H9 (cell line): ENCODE measurements at regions not wholly inside any gene's neighbourhood (a gene's known extent, or its start where the extent isn't known, plus 50 kb on each side); places are given as distances from the start of the nearest gene placed in this dataset.

Experiments
- DNase-seq: peaks from one replicate; pipeline ENCODE4 v3.0.0-alpha.2; 2017
- H2AFZ ChIP-seq: one replicate; pipeline ENCODE4 v1.6.1; 2013; ENCODE audit warnings: mild to moderate bottlenecking, low read length, control low read depth, moderate library complexity
- H2AK5ac ChIP-seq: 2 replicates; pipeline ENCODE4 v1.6.1; 2013; ENCODE audit warnings: low read length, control low read depth, mixed read lengths; ENCODE audit not compliant: insufficient read length
- H2BK120ac ChIP-seq: one replicate; pipeline ENCODE4 v1.6.1; 2013; ENCODE audit warnings: low read depth, mild to moderate bottlenecking, low read length, control low read depth, inconsistent platforms; ENCODE audit not compliant: poor library complexity, severe bottlenecking
- H2BK12ac ChIP-seq: 2 replicates; pipeline ENCODE4 v1.6.1; 2013; ENCODE audit warnings: low read length, control low read depth, mixed read lengths, low read depth; ENCODE audit not compliant: insufficient read length
- H2BK15ac ChIP-seq: 2 replicates; pipeline ENCODE4 v1.6.1; 2013; ENCODE audit warnings: low read depth, low read length, control low read depth
- H2BK20ac ChIP-seq: one replicate; pipeline ENCODE4 v1.6.1; 2013; ENCODE audit warnings: low read depth, mild to moderate bottlenecking, low read length, control low read depth, inconsistent platforms; ENCODE audit not compliant: poor library complexity, severe bottlenecking
- H2BK5ac ChIP-seq: 2 replicates; pipeline ENCODE4 v1.6.1; 2013; ENCODE audit warnings: low read length, control low read depth, mixed read lengths; ENCODE audit not compliant: insufficient read length
- H3K14ac ChIP-seq: 2 replicates; pipeline ENCODE4 v1.6.1; 2013; ENCODE audit warnings: low read length, control low read depth; ENCODE audit not compliant: insufficient read depth
- H3K18ac ChIP-seq: 2 replicates; pipeline ENCODE4 v1.6.1; 2013; ENCODE audit warnings: low read depth, mild to moderate bottlenecking, mixed read lengths, low read length, control low read depth; ENCODE audit not compliant: insufficient read length
- H3K23ac ChIP-seq: 2 replicates; pipeline ENCODE4 v1.6.1; 2013; ENCODE audit warnings: low read length, control low read depth, mixed read lengths, low read depth; ENCODE audit not compliant: insufficient read length
- H3K23me2 ChIP-seq: 2 replicates; pipeline ENCODE4 v1.6.1; 2013; ENCODE audit warnings: low read depth, mild to moderate bottlenecking, mixed read lengths, low read length, control low read depth; ENCODE audit not compliant: insufficient read length, poor library complexity, severe bottlenecking
- H3K27ac ChIP-seq: 2 replicates; pipeline ENCODE4 v1.5.1; 2013; ENCODE audit warnings: low read length, control low read depth, mixed read lengths, low read depth; ENCODE audit not compliant: insufficient read length
- H3K27me3 ChIP-seq: 2 replicates; pipeline ENCODE4 v1.6.1; 2013; ENCODE audit warnings: low read length, control low read depth, inconsistent platforms; ENCODE audit not compliant: insufficient read depth
- H3K4ac ChIP-seq: 2 replicates; pipeline ENCODE4 v1.6.1; 2013; ENCODE audit warnings: low read depth, mild to moderate bottlenecking, control low read depth, inconsistent platforms, low read length, moderate library complexity
- H3K4me1 ChIP-seq: 2 replicates; pipeline ENCODE4 v1.6.1; 2013; ENCODE audit warnings: low read length, control low read depth, inconsistent platforms; ENCODE audit not compliant: insufficient read depth
- H3K4me2 ChIP-seq: 2 replicates; pipeline ENCODE4 v1.6.1; 2013; ENCODE audit warnings: low read length, control low read depth, mixed read lengths; ENCODE audit not compliant: insufficient read length, insufficient read depth
- H3K56ac ChIP-seq: 2 replicates; pipeline ENCODE4 v1.6.1; 2013; ENCODE audit warnings: low read depth, mild to moderate bottlenecking, mixed read lengths, low read length, control low read depth; ENCODE audit not compliant: insufficient read length
- H3K79me1 ChIP-seq: 2 replicates; pipeline ENCODE4 v1.6.1; 2013; ENCODE audit warnings: low read depth, mild to moderate bottlenecking, moderate library complexity, low read length, control low read depth, inconsistent platforms; ENCODE audit not compliant: insufficient read depth, poor library complexity, severe bottlenecking
- H3K79me2 ChIP-seq: 2 replicates; pipeline ENCODE4 v1.6.1; 2013; ENCODE audit warnings: low read length, control low read depth, inconsistent platforms; ENCODE audit not compliant: insufficient read depth
- H3K9ac ChIP-seq: 2 replicates; pipeline ENCODE4 v1.6.1; 2013; ENCODE audit warnings: low read length, control low read depth, mixed read lengths; ENCODE audit not compliant: insufficient read length; ENCODE audit errors: extremely low read depth
- H3K9me3 ChIP-seq: one replicate; pipeline ENCODE4 v1.6.1; 2013; ENCODE audit warnings: low read depth, low read length, inconsistent platforms; ENCODE audit not compliant: control insufficient read depth
- H3T11ph ChIP-seq: one replicate; pipeline ENCODE4 v1.6.1; 2013; ENCODE audit warnings: mild to moderate bottlenecking, low read length, control low read depth, inconsistent platforms
- H4K20me1 ChIP-seq: one replicate; pipeline ENCODE4 v1.6.1; 2013; ENCODE audit not compliant: control insufficient read depth, insufficient read length, insufficient read depth
- H4K5ac ChIP-seq: 2 replicates; pipeline ENCODE4 v1.6.1; 2013; ENCODE audit warnings: low read depth, mild to moderate bottlenecking, mixed read lengths, low read length, control low read depth; ENCODE audit not compliant: insufficient read length
- H4K8ac ChIP-seq: replicated peaks from 2 replicates; pipeline ENCODE4 v1.6.1; 2013; ENCODE audit warnings: low read length, control low read depth, mixed read lengths, low read depth; ENCODE audit not compliant: insufficient read length
- H4K91ac ChIP-seq: 2 replicates; pipeline ENCODE4 v1.6.1; 2013; ENCODE audit warnings: low read depth, mild to moderate bottlenecking, moderate library complexity, mixed read lengths, low read length, control low read depth; ENCODE audit not compliant: insufficient read length
- H3K27ac Mint-ChIP-seq, 3 experiments: 2 replicates in 2 of 3; 3 replicates in 1 of 3; pipeline ENCODE4 v1.8.0; 2020 to 2021; ENCODE audit warnings: mixed read lengths in 3 of 3, mild to moderate bottlenecking in 1 of 3, moderate library complexity in 1 of 3
- H3K27me3 Mint-ChIP-seq: 2 replicates; pipeline ENCODE4 v1.8.0; 2021; ENCODE audit warnings: low read depth, mild to moderate bottlenecking, moderate library complexity, mixed read lengths
- H3K36me3 Mint-ChIP-seq, 3 experiments: 2 replicates in 2 of 3; 3 replicates in 1 of 3; pipeline ENCODE4 v1.8.0; 2020 to 2021; ENCODE audit warnings: low read depth in 3 of 3, mixed read lengths in 3 of 3; ENCODE audit not compliant: insufficient read depth in 1 of 3
- H3K4me1 Mint-ChIP-seq, 2 experiments: 2 replicates each; pipeline ENCODE4 v1.8.0; 2020; ENCODE audit warnings: mixed read lengths in 2 of 2
- H3K4me3 Mint-ChIP-seq, 2 experiments: 2 replicates in 1 of 2; 3 replicates in 1 of 2; pipeline ENCODE4 v1.8.0; 2020 to 2021; ENCODE audit warnings: mild to moderate bottlenecking in 2 of 2, mixed read lengths in 2 of 2, moderate library complexity in 1 of 2
- H3K9me3 Mint-ChIP-seq, 2 experiments: 2 replicates in 1 of 2; 3 replicates in 1 of 2; pipeline ENCODE4 v1.8.0; 2020; ENCODE audit warnings: mild to moderate bottlenecking in 2 of 2, mixed read lengths in 2 of 2, moderate library complexity in 1 of 2
- WGBS: extraction: QIAGEN DNeasy Blood & Tissue Kit; methylation state at CpG from one replicate; pipeline ENCODE4 v1.1.7; 2013; ENCODE audit warnings: missing lambda C conversion rate, low lambda C conversion rate, mixed read lengths; ENCODE audit not compliant: insufficient read length; ENCODE audit errors: extremely low coverage; 5-methylcytosine and 5-hydroxymethylcytosine counted together
- TF ChIP-seq, protein P1 (sequence below): fragments of 200-600 bp; sonication (generic); conservative IDR thresholded peaks from 3 replicates; pipeline ENCODE4 v1.8.0; 2021; ENCODE audit warnings: antibody characterized with exemption, mild to moderate bottlenecking

DNA sequence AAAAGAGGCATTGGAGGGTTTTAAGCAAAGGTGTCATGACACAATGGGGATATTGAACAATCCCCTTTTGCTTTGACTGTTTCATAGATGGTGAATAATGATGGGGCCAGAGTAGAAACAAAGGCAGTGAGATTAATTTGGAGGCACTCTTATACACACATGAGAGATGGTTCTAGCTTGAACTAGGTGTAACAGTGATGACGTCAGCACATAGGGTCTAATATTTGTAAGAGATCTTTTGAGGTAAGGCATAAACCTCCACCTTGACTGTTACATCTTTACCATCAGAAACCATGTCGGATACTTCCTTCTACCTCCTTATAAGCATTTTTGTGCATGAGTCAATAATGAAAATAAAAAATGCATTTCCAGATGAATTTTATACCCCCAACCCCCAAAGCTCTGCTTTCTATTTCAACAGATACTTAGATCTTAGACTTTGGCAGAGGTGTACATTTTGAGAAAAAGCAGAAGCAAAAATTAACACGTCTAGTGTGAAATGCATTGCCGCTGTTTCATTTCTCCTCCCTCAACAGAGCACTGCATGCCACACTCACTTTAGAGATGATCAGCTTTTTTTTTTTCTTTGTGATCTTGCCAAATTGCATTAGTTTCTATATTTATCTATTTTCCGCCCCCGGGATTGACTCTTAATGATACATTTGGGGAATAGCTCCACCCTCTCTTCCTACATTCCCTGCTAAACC is 87.2 kb downstream of the HS3ST1 start:
- Mint-ChIP-seq H3K9me3 (no peaks in the 10 kb centered on the region), H3K27ac (no peak overlapping the region), H3K36me3 (no peaks in the 10 kb centered on the region), H3K4me1 (peaks cover 2 to 13% of the 10 kb centered on the region in 2 experiments), H3K27me3 (no peaks in the 10 kb centered on the region), H3K4me3 (no peak overlapping the region)
- no peak overlapping the region for H3K4me2 ChIP-seq
- H4K20me1 ChIP-seq: no peaks in the 10 kb centered on the region
- TF ChIP-seq, protein P1, sequence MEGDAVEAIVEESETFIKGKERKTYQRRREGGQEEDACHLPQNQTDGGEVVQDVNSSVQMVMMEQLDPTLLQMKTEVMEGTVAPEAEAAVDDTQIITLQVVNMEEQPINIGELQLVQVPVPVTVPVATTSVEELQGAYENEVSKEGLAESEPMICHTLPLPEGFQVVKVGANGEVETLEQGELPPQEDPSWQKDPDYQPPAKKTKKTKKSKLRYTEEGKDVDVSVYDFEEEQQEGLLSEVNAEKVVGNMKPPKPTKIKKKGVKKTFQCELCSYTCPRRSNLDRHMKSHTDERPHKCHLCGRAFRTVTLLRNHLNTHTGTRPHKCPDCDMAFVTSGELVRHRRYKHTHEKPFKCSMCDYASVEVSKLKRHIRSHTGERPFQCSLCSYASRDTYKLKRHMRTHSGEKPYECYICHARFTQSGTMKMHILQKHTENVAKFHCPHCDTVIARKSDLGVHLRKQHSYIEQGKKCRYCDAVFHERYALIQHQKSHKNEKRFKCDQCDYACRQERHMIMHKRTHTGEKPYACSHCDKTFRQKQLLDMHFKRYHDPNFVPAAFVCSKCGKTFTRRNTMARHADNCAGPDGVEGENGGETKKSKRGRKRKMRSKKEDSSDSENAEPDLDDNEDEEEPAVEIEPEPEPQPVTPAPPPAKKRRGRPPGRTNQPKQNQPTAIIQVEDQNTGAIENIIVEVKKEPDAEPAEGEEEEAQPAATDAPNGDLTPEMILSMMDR: no peak
- no peak overlapping the region for H2AK5ac ChIP-seq
- no peak overlapping the region for H3K18ac ChIP-seq
- H2BK120ac ChIP-seq: no peak overlapping the region
- no peak for DNase-seq
- no peak overlapping the region for H3K23ac ChIP-seq
- no peaks in the 10 kb centered on the region for H3K27me3 ChIP-seq
- no peak overlapping the region for H2BK15ac ChIP-seq
- H3K14ac ChIP-seq: no peak overlapping the region
- no peak overlapping the region for H3K9ac ChIP-seq
- no peak overlapping the region for H2BK12ac ChIP-seq
- no peak overlapping the region for H3K27ac ChIP-seq
- H4K8ac ChIP-seq: no peak overlapping the region
- no peak overlapping the region for H3K56ac ChIP-seq
- H3K79me1 ChIP-seq: no peaks in the 10 kb centered on the region
- no peak overlapping the region for H4K91ac ChIP-seq
- whole genome bisulfite sequencing: no CpG with 5 or more reads among the region's 6 CpGs
- H2BK20ac ChIP-seq: no peak overlapping the region
- H4K5ac ChIP-seq: no peak overlapping the region
- no peak overlapping the region for H3K4ac ChIP-seq
- H3K4me1 ChIP-seq: no peaks in the 10 kb centered on the region; the same call in 1 of the 2 replicates
- no peaks in the 10 kb centered on the region for H3K9me3 ChIP-seq
- H3T11ph ChIP-seq: no peak overlapping the region
- H2AFZ ChIP-seq: no peak overlapping the region
- H3K23me2 ChIP-seq: no peaks in the 10 kb centered on the region
- no peak overlapping the region for H2BK5ac ChIP-seq
- no peaks in the 10 kb centered on the region for H3K79me2 ChIP-seq
